Liver (tissue), 7 donors: ENCODE measurements at regions not wholly inside any gene's neighbourhood (a gene's known extent, or its start where the extent isn't known, plus 50 kb on each side); places are given as distances from the start of the nearest gene placed in this dataset.

ENCODE experiments used
- DNase-seq: peaks from one replicate; pipeline ENCODE4 v3.0.0-alpha.2; 2017; ENCODE audit warnings: low spot score
- H3K27ac ChIP-seq, 2 donors: one replicate each; pipeline ENCODE4 v1.7.0; 2013; ENCODE audit warnings: inconsistent platforms in 2 of 2, low read length in 2 of 2, control low read depth in 1 of 2, low read depth in 1 of 2, mild to moderate bottlenecking in 1 of 2
- H3K27me3 ChIP-seq, 4 donors: one replicate each; pipeline versions ENCODE4 v1.6.1 to v1.7.0; 2013; ENCODE audit warnings: low read length in 3 of 4, inconsistent platforms in 1 of 4, mild to moderate bottlenecking in 1 of 4, moderate library complexity in 1 of 4; ENCODE audit not compliant: control insufficient read depth in 4 of 4, insufficient read depth in 4 of 4
- H3K36me3 ChIP-seq, 4 donors: one replicate each; pipeline versions ENCODE4 v1.6.1 to v1.7.0; 2013; ENCODE audit warnings: low read length in 3 of 4, mild to moderate bottlenecking in 3 of 4, low read depth in 1 of 4, moderate library complexity in 1 of 4; ENCODE audit not compliant: control insufficient read depth in 4 of 4, insufficient read depth in 3 of 4
- H3K4me1 ChIP-seq, 4 donors: one replicate each; pipeline versions ENCODE4 v1.6.1 to v1.7.0; 2013; ENCODE audit warnings: low read length in 3 of 4, mild to moderate bottlenecking in 3 of 4, moderate library complexity in 1 of 4; ENCODE audit not compliant: control insufficient read depth in 4 of 4, insufficient read depth in 4 of 4
- H3K4me3 ChIP-seq, 3 donors: one replicate each; pipeline versions ENCODE4 v1.6.1 to v1.7.0; 2013; ENCODE audit warnings: low read length in 3 of 3, control low read depth in 1 of 3, low read depth in 1 of 3, mild to moderate bottlenecking in 1 of 3
- H3K9ac ChIP-seq, 2 donors: one replicate each; pipeline ENCODE4 v1.7.0; 2013; ENCODE audit warnings: low read length in 2 of 2, mild to moderate bottlenecking in 2 of 2, moderate library complexity in 2 of 2, control low read depth in 1 of 2, low read depth in 1 of 2
- H3K9me3 ChIP-seq, 4 donors: one replicate each; pipeline versions ENCODE4 v1.6.1 to v1.7.0; 2013; ENCODE audit warnings: low read length in 3 of 4; ENCODE audit not compliant: control insufficient read depth in 4 of 4
- EGR1 ChIP-seq, 2 donors: IDR thresholded peaks; 2 replicates each; pipeline ENCODE4 v1.6.1; 2016 to 2018; ENCODE audit warnings: antibody characterized with exemption in 2 of 2, low read depth in 2 of 2
- HNF4A ChIP-seq, 2 donors: conservative IDR thresholded peaks; 2 replicates each; pipeline ENCODE4 v1.6.1; 2016; ENCODE audit warnings: antibody characterized with exemption in 2 of 2, mild to moderate bottlenecking in 2 of 2
- HNF4G ChIP-seq: IDR thresholded peaks from 2 replicates; pipeline ENCODE4 v1.6.1; 2016; ENCODE audit warnings: antibody characterized with exemption
- JUND ChIP-seq, 2 donors: IDR thresholded peaks; 2 replicates each; pipeline ENCODE4 v1.6.1; 2016; ENCODE audit warnings: antibody characterized with exemption in 2 of 2
- NR2F2 ChIP-seq: IDR thresholded peaks from 2 replicates; pipeline ENCODE4 v1.6.1; 2016; ENCODE audit warnings: antibody characterized with exemption
- RAD21 ChIP-seq, 2 donors: IDR thresholded peaks; 2 replicates each; pipeline ENCODE4 v1.6.1; 2016; ENCODE audit warnings: antibody characterized with exemption in 2 of 2, mild to moderate bottlenecking in 2 of 2
- REST ChIP-seq: IDR thresholded peaks from 2 replicates; pipeline ENCODE4 v1.6.1; 2016; ENCODE audit warnings: antibody characterized with exemption, mild to moderate bottlenecking
- RXRA ChIP-seq, 2 donors: IDR thresholded peaks; 2 replicates each; pipeline ENCODE4 v1.6.1; 2017 to 2018; ENCODE audit warnings: antibody characterized with exemption in 2 of 2, mild to moderate bottlenecking in 1 of 2
- SP1 ChIP-seq: IDR thresholded peaks from 2 replicates; pipeline ENCODE4 v1.6.1; 2018; ENCODE audit warnings: antibody characterized with exemption, mild to moderate bottlenecking
- YY1 ChIP-seq: IDR thresholded peaks from 2 replicates; pipeline ENCODE4 v1.6.1; 2016; ENCODE audit warnings: antibody characterized with exemption, mild to moderate bottlenecking
- ZBTB33 ChIP-seq: IDR thresholded peaks from 2 replicates; pipeline ENCODE4 v1.6.1; 2016; ENCODE audit warnings: antibody characterized with exemption
- WGBS: extraction: QIAGEN DNeasy Blood & Tissue Kit; methylation state at CpG from one replicate; pipeline ENCODE4 v1.1.7; 2013; 5-methylcytosine and 5-hydroxymethylcytosine counted together
- TF ChIP-seq, protein P1 (sequence below): IDR thresholded peaks from 2 replicates; pipeline ENCODE4 v1.6.1; 2016; ENCODE audit warnings: antibody characterized with exemption
- TF ChIP-seq, protein P2 (sequence below): IDR thresholded peaks from 2 replicates; pipeline ENCODE4 v1.6.1; 2016; ENCODE audit warnings: antibody characterized with exemption
- donor health status: healthy.
- donor health status: healthy.
- donor health status: healthy.
- donor health status: healthy.

DNA sequence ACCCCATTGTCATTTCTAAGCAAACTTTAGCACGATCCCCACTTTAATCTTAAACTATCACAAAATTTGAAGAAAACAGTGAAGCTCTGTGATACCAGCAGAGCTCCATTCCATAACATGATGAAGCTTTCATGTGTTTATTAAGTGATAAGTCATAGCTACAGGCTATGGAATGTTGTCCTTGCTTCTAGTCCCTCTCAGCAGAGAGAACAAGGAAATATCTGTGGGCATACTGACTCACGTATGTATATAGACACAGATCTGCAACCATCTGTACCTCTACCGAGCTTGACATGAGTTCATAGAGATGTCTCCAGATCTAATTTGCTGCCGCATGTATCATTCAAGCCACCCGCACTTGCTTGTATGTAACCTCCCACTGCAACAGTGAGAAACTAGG, 588.9 kb downstream of the ETS1 start:
- Histone ChIP-seq H3K4me1 (no peaks in the 10 kb centered on the region), H3K27ac (no peak overlapping the region), H3K9me3 (no peaks in the 10 kb centered on the region), H3K9ac (no peak overlapping the region), H3K36me3 (no peaks in the 10 kb centered on the region), H3K4me3 (no peak overlapping the region), H3K27me3 (no peaks in the 10 kb centered on the region)
- DNase-seq = no peak
- 92% methylated on average over 5 of the region's 5 CpGs for WGBS
- TF ChIP-seq SP1 = no peak

DNA sequence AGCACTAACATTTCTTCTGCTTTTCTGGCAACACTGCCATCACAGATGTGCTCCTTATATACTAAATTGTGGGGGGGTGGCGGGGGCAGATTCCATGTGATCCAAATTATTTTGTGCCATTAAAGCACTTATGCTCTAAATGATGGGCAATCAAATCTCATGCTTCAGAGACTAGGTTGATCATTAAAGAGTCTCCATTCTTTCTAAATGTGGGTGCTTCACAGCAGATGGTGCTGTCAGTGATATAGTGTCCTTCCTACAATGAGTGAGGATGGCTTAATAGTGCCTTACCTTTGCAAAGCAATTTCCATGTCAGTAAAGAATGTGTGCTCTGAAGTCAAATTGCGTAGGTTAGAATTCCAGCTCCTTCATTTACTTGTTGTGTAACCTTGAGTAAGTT, 589.8 kb downstream of the ETS1 start:
- no peaks in the 10 kb centered on the region for H3K4me1 ChIP-seq
- no peaks in the 10 kb centered on the region for H3K27me3 ChIP-seq
- TF ChIP-seq JUND (IDR thresholded peaks at IDR 0.05) = no peak
- no peak for TF ChIP-seq HNF4A (conservative IDR thresholded peaks at IDR 0.05)
- TF ChIP-seq RXRA (IDR thresholded peaks at IDR 0.05) = no peak
- TF ChIP-seq YY1 = no peak
- TF ChIP-seq NR2F2 = no peak
- TF ChIP-seq, protein P1, sequence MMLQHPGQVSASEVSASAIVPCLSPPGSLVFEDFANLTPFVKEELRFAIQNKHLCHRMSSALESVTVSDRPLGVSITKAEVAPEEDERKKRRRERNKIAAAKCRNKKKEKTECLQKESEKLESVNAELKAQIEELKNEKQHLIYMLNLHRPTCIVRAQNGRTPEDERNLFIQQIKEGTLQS = no peak
- TF ChIP-seq, protein P2, sequence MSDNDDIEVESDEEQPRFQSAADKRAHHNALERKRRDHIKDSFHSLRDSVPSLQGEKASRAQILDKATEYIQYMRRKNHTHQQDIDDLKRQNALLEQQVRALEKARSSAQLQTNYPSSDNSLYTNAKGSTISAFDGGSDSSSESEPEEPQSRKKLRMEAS = no peak
- no peak for TF ChIP-seq RAD21 (IDR thresholded peaks at IDR 0.05)
- TF ChIP-seq SP1 = no peak
- no peak for TF ChIP-seq EGR1 (IDR thresholded peaks at IDR 0.05; ENCODE audit: low read depth in 2 of 2)
- no peak for TF ChIP-seq HNF4G
- H3K4me3 ChIP-seq = no peak overlapping the region
- DNase-seq = no peak
- 96% methylated on average over 2 of the region's 2 CpGs for WGBS
- H3K9me3 ChIP-seq = no peaks in the 10 kb centered on the region
- no peaks in the 10 kb centered on the region for H3K36me3 ChIP-seq
- no peak overlapping the region for H3K27ac ChIP-seq
- H3K9ac ChIP-seq = no peak overlapping the region

DNA sequence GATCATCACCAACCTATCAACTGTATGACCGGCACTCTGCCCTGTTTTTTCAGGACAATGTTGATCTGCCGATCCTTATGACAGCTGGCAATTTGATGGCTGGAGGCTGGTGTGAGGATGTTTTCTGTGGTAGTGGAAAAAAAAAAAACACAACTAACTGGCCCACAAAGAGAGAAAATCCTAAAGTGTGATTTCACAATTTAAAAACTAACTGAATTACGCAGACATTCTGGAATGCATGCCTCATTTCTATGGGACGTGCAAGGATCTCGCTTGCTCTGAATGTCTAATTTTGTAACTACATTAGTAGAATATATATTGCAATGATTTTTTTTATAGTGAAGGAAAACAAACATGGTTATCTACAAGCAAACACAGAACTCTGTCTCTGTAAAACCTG, 590.5 kb downstream of the ETS1 start:
- WGBS = 93% methylated on average over 5 of the region's 5 CpGs
- TF ChIP-seq, protein P1 = no peak
- no peak for TF ChIP-seq REST
- TF ChIP-seq JUND (IDR thresholded peaks at IDR 0.05) = no peak
- TF ChIP-seq RXRA (IDR thresholded peaks at IDR 0.05) = no peak
- no peak for TF ChIP-seq ZBTB33
- no peak for TF ChIP-seq EGR1 (IDR thresholded peaks at IDR 0.05; ENCODE audit: low read depth in 2 of 2)
- H3K27me3 ChIP-seq = no peaks in the 10 kb centered on the region
- no peak overlapping the region for H3K4me3 ChIP-seq
- no peaks in the 10 kb centered on the region for H3K4me1 ChIP-seq
- no peak overlapping the region for H3K27ac ChIP-seq
- no peak for DNase-seq
- H3K9ac ChIP-seq = no peak overlapping the region
- H3K36me3 ChIP-seq = no peaks in the 10 kb centered on the region
- no peaks in the 10 kb centered on the region for H3K9me3 ChIP-seq
